SKM-1 treated with dmso at 0.1 percent for 144 hours (cell line): ENCODE measurements at regions not wholly inside any gene's neighbourhood (a gene's known extent, or its start where the extent isn't known, plus 50 kb on each side); places are given as distances from the start of the nearest gene placed in this dataset.

Experiments
- DNase-seq: peaks from one replicate; lab custom pipeline; 2025; ENCODE audit not compliant: unreplicated experiment; lab: John Stamatoyannopoulos, UW

DNA sequence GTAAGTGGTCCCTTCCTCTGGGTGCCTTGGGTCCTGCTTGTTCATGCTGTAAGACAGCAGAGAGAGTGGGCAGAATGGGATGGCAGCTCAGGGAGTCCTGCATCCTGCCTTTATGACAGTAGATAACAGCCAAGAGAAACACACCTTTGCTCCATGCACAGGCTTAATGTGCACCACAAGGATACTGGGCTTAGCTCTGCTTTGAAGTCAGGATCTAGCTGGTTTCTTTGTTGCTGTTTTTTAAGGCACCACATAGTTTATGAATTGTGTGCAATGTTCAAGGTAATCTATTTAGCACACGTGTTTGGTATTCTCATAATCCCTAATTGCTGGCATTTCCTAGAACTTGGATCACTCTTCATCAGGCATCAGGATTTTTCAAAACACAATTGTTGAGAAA, 239.5 kb upstream of the DCN start:
- DNase-seq = no peak

DNA sequence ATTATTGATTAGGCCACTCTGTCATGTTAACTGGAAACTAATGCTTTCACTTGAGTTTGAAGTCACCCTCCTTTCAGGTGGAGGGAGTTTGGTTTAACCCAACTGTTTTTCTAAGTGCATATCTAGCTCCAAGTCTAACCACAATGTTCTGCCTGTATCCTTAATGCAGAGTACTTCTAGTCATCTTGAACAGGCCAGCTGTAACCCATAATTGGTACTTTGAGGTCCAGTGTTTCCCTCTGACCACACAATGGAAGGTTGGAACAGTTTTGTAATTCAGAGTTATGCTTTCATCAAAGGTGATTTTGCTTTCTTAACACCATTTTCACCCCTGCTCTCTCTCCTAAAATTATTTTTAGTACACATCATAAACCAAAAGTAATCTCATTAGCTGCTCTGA, 237.2 kb upstream of the DCN start:
- no peak for DNase-seq

DNA sequence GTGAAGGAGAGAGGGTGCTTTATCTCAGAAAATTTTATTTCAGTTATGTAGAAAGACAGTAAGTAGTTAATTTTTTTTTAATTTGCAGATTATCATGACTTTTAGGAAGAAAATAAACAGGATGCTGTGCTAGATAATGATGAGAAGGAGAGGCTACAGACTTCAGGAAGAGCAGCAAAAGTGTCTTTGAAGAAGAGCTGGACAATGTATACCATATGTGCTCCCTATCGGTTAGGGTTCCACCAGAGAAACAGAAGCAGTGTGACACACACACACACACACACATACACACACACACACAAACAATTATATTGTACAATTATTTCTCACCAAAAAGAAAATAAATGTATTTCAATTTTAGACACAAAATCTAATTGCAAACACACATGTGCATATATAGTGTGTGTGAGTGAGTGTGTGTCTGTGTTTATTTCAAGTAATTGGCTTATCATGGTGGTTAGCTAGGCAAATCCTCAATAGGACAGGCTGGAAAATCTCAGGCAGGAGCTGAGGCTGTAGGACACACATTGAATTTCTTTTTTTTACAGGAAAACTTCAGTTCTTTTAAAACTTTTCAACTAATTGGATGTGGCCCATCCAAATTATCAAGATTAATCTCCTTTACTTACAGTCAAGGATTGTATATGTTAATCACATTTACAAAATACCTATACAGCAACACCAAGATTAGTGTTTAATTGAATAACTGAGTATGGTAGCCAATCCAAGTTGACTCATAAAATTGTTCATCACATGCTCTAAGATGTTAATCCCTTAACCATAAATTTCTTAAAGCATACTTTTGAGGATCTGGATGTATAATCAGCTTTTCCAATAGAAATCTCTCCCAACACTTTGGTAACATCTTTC, 235.8 kb upstream of the DCN start:
- no peak for DNase-seq

DNA sequence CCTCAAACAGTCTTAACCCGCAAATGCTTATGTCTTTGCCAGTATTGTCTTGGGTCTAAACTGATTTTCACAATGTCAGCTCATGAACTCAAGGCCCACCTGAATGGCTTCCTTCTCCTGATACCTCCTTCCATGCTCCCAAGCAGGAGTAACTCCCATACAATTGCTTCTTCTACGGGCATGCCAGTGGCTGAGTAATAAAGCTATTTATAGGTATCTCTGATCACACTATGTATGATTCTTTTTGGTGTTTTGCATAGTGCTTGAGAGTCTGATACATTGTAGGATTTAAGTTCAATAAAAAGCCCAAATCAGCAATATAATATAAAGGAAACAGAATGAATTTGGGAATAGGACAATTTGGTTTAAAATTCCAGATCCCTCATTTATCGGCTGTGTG, 235.0 kb upstream of the DCN start:
- DNase-seq = no peak

DNA sequence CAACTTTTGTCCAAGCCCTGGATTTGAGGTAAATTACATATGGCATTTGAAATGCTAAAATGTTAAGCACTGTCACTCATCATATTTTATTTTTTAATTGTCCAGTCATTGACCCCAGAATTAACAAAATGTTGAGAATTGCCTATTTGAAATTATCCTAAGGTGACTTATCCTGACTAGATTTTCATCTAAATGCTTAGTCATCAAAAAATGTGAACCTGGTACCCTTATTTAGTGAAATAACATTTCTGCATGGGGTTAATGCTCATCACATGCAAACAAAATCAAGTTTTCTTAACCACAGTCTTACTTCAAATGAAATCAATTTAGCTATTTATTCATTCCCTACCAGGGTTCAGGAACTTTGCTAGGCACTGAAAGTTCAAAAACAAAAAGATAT, 232.0 kb upstream of the DCN start:
- DNase-seq = no peak

DNA sequence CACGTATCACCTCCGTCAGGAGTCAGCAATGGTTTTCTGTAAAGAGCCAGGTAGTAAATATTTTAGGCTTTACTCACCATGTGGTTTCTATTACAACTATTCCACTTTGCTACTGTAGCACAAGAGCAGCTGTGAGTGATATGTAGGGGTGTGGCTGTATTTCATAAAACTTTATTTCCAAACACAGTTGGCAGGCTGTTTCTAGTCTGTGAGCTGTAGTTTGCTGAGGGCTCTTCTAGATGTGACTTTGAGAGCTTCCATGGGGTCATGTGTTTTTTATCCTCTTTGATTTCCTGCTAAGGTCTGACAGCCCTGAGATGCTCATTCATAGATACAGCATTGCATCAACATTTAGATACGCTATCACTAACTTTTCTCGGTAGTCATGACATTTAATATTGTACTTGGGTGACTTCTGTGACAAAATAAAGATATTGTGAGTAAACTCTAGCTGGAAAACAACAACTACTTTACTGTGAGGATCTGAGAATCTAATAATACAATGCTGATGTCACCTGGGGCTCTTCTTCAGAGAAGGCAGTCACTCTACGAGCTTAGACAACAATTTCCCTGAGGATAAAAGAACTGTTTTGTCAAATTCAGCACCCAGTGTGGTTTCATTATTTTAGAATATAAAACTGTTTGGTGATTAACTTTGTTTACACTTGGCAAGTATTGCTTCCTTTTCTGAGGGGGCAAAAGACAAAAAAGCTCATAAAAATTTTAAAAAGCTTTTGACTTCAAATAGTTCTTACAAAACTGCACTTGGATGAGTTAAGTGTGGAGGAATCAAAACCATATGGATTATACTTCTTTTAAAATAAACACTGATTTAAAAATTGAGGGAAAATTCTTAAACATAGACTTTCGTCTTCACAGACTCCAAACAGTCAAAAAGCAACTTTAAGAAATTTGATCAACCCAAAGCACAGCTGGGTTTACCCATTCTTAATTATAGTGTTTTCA, 231.2 kb upstream of the DCN start:
- DNase-seq = no peak

DNA sequence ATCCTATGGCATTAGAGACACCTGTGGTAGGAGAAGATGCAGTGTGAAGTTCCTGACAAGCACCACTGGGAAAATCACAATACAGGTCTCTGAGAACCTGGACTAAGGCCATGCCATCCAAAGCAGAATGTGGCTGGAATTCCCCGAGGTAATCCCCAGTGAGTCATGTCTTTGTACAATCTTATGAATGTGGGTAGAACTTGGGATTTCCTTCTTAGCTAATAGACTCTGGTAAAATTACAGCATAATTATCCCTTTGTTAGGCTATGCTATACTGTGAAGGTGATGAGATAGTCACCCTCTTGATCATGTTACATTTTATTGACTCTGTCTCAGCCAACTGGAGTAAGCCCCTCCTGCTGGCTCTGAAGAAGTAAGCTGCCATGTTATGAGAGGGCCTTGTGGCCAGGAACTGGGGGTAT, 224.3 kb upstream of the DCN start:
- DNase-seq = no peak

DNA sequence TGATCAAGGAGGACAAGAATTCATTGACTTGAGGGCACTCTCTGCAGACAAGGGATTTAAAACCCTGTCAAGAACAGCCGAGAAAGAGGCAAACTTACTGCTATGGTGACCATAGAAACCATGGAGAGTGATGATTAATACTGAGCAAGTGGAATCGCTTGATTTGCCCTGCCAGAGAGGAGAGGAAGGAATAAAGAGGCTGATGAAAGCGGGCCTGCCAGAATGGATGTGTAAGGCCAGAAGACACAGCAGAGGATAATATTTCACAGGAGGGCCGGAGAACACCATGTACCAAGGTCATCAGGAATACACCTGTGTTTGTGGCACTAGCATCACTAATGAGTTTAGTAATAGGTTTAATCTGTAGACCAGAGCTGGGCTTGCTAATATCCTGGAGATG, 221.8 kb upstream of the DCN start:
- DNase-seq = no peak

DNA sequence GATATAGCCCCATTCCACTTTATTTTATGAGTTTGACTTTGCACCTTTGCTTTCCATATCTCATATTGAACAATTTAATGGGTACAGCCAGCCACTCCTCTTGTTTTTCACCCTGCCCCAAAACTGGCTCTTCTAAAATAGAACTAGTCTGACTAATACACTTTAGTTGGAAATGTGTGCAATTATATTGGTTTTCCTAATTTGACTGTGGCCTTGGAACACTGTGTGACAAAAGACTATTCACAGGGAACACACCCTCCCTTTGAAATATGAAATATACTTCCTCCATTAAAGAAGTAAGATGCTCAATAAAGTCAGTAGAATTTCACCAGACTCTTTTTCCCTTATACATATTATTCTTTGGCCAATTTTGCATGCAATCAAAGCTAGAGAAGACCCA, 218.6 kb upstream of the DCN start:
- no peak for DNase-seq

DNA sequence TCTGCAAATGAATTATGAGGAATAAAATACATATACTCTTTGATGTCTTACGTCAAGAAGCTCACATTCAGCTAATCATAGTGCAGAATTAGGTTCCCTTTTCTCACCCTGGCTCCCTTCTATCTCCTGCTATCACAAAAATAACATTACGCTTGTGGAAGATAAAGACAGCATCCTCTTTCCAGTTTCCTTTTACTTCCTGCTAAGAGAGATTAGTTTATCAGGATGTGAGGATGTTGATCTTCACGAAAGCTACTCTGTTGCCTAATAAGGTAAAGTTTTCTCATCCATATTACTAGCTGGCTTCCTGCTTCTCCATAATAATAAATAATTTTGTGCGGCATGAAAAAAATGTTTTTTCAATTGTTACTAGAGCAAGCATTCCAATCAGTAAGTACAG, 217.7 kb upstream of the DCN start:
- DNase-seq = no peak

DNA sequence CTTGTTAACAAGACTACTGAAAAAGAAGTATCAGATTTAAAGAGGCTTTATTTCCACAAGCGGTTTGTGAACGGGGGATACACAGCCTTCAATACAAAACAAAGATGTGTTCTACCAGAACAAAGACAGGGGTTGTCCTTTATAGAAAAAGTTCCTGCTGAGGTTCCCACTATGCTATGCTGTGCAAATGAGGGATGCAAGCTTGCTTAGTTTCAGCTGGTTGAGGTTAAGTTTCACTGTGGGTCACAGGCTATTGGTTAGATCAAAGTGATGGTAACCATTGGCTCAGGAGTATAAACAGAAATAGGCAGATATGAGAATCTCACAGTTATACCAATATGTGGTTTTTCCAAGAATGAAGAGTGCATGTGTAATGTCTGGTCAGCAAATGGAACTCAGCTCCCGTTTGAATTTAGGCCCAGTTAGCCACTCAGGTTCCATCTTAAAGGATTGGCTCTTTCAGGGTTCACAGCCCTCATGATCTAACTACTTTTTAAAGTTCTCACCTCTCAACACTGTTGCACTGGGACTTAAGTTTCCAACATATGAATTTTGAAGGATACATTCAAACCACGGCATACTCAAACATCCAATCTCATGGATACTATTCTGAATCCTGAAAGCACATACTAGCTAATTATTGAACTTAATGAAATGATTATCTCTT, 215.4 kb upstream of the DCN start:
- DNase-seq = no peak

DNA sequence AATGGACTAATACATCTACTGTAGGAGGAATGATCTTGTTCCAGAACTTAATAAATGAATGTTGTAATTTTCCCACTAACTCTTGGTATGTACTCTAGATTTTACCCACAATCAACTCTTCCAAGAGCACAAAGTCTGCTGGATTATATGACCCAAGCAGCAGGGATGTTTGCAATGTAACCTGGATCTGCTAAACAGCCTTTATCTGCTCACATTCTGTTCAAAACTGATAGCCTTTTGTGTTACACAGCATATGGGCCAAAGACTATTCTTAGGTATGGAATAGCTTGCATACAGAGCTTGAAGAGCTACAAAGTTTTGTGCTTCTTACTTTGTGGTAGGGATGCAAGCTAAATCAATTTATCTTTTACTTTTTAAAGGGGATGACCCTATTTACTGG, 213.7 kb upstream of the DCN start:
- no peak for DNase-seq

DNA sequence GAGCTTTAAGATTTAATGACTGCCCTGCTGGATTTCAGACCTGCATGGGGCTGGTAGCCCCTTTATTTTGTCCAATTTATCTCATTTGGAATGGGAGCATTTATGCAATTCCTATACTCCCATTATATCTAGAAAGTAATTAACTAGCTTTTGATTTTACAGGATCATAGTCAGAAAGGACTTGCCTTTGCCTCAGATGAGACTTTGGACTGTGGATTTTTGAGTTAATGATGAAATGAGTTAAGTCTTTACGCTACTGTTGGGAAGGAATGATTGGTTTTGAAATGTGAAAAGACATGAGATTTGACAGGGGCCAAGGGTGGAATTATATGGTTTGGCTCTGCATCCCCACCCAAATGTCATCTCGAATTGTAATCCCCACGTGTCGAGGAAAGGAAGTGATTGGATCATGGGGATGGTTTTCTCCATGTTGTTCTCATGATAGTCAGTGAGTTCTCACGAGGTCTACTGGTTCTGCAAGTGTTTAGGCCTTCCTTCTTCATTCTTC, 213.1 kb upstream of the DCN start:
- DNase-seq = no peak

DNA sequence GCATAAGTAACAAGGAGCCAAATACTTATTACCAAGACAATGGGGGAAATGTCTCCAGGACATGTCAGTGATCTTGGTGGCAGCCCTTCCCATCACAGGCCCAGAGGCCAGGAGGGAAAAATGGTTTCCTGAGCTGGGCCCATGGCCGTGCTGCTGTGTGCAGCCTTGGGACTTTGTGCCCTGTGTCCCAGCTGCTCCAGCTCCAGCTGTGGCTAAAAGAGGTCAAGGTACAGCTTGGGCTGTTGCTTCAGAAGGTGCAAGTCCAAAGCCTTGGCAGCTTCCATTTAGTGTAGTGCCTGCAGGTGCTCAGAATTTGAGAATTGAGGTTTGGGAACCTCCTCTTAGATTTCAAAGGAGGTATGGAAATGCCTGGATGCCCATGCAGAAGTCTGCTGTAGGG, 212.3 kb upstream of the DCN start:
- no peak for DNase-seq

DNA sequence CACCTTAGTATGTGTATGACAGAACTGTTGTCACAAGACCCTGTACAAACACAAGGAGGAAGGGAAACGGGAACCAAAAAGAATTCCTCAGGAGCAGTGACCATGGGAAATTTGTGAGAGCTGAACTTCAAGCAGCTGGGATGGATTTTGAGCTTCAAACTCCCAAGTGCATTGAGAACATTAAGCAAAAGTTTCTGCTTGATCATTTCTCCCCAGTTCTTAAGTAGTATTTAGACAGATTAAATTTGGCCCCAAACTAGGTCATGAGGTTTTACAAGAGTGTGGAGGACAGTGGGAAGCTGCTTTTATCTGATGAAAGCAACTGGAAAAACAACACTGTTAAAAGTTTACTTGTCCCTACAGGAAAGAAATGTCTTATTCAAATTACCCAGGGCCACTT, 206.0 kb upstream of the DCN start:
- DNase-seq = no peak

DNA sequence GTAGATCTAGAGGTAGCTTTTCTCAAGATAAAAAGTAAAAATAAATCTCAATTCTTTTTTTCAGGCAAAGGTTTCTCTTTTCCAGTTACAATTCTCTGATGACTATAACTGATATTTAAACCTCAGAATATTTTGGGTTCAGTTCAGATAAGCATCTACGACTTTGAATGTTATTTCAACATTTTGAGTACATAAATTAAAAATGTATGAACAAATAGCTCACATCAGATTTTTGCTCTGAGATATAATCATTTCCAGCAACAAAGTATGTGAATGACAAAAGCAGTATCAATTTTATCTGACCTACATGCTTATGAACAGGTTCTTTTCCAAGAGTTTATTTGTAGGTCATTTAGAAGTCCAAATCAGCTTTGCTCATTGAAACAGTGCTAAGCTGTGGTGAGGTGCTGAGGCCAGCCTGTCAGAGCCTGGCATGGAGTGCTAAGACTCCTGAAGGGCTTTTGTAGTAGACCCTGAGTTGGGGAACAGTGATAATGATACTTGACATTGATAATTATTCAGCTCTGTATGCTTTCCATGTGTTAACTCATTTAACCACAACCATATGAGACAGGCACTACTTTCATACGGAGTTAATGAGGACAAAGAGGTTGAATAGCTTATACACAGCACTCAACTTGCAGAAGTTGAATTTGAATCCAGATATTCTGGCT, 205.0 kb upstream of the DCN start:
- DNase-seq = no peak

DNA sequence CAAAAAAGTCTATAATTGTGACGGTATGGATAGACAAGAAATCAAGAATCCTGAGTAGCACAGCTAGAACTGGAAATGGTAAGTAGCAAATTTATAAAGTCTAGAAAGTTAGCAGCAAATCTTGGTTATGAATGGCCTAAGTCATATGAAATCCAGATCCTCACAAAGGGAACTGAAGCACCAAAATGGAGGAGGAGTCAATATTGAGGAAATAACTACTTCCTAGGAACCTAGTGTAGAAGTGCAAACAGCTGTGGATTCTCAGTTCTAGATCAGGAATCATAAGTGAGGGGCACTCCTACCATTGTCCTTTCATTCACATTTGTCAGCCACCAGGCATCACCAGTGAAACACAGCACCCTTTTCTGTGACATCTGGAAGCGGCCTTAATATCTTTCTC, 202.2 kb upstream of the DCN start:
- DNase-seq = no peak

DNA sequence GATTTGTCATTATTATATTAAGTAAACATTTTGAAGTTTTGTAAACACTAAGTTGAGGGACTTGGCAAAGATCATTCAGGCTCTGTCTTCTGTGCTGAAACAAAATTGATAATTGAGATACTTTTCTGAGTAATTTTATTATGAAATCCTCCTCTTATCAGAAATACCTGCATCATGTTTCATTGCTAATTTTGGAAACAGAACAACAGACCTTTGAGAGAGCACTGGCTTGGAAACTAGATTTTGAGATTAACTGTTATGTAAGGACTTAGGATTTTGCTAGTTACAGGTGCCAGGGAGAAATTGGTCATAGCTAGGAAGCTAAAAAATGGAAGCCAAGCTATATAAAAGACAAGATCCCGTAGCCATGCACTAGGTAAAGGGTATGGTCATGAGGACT, 201.7 kb upstream of the DCN start:
- no peak for DNase-seq

DNA sequence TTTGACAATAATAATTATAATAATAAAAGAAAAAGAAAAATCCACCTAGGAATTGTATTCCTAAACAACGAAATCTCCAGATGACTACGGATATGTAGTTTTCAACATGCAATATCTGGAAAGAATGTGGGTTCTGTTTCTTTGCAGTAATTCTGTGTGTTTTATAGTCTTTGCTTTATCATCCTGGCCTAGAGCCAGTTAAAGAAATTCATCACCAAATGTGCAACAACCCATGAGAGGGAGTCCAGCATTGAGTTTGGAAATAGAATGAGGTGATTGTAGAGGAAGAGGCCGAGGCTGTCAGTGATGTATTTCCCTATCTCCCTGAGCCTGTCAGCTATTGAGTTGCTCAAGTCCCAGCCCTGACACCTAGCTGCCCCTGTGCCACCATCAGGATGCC, 200.5 kb upstream of the DCN start:
- no peak for DNase-seq

DNA sequence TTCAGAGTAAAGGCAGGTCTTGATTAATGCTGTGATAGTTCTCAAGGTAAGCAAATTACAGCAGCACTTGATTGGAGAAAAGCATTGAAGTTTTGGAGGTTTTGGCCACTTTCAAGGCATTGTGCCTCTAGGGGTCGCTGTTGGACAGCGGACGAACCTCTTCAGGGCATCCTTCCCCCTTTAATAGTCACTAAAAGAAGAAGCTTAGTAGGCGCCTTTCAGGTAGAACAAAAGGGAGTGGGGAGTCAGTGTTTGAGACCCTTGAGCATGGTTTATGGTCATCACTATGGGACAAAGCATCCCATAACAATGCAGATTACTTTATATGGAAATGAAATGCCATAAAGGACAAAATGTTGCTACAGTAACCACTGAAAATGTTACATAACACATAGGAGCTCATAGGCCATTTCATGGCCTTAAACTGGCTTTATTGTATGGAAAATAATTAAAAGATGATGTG, 199.5 kb upstream of the DCN start:
- peak; percentile 19 for DNase-seq

DNA sequence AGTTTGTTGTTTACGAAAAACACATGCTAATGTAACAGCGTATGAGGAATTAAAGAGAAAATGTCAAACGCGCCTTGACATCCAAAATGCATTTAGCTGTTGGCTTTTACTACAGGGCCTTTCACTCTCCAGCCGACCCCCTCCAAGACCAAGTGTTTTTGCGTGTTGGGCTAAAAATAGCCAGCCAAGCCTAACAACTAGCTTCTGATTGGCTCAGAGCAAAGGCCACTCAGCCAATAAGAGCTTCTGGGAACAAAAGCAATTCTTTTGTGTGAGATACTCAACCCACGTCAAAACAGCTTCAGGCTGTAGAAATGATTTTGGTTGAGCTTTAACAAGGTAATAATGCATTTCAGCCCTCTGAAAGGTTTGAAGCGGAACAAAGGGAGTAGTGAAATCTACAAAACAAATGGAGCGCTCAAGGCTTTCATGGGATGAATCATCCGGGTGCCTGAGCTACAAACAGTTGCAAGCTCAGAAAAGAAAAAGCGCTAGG, 198.7 kb upstream of the DCN start:
- no peak for DNase-seq
